Non-pigmented ciliary epithelial cell (primary cell): ENCODE measurements at regions not wholly inside any gene's neighbourhood (a gene's known extent, or its start where the extent isn't known, plus 50 kb on each side); places are given as distances from the start of the nearest gene placed in this dataset.

Experiments
- DNase-seq: peaks from one replicate; pipeline ENCODE4 v3.0.0-alpha.2; 2010; ENCODE audit warnings: low read depth

GRCh38 chr13:65882810-65883209 is 1347.3 kb downstream of the PCDH9 start:
- no peak for DNase-seq

GRCh38 chr13:65881561-65882155 is 1348.5 kb downstream of the PCDH9 start:
- no peak for DNase-seq

GRCh38 chr13:65875031-65875430 is 1355.1 kb downstream of the PCDH9 start:
- no peak for DNase-seq

GRCh38 chr13:65872448-65872847 is 1357.7 kb downstream of the PCDH9 start:
- DNase-seq: no peak

DNA sequence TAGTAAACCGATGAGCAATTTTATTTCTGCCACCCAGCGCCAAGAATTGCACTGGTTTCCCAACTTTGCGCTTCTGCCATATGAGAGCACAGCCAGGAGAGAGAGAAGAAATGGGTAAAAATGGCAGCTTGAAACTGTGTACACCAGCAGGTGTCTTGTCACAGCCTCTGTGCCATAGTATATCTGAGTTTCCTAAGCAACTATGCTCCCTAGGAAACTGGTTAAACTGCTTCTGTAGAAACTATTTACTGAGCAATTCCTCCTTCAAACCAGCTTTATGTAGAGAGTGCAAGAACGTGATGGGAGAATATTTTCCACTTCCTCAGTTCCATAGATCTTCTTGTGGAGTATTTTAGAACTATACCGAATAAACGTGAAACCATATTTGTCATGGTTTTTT is 1361.3 kb downstream of the PCDH9 start:
- no peak for DNase-seq

GRCh38 chr13:65868099-65868498 is 1362.0 kb downstream of the PCDH9 start:
- no peak for DNase-seq

DNA sequence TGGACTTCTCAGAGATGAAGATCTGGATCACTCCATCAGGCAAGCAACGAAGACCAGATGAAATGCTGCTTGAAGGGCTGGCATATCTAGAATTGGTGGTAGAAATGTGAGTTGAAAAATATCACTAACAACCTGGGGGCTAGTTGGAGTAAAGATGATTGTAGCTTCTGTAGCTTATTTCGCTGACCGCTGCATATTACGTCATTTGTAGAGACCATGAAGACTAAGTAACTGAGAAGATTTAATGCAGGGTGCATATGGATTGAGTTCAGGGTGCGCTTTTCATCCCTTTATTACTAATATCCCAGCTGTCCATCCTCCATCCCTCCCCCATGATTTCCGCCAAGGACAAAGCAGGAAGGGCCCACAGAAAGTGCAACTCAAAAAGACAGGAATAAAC is 1364.0 kb downstream of the PCDH9 start:
- no peak for DNase-seq

DNA sequence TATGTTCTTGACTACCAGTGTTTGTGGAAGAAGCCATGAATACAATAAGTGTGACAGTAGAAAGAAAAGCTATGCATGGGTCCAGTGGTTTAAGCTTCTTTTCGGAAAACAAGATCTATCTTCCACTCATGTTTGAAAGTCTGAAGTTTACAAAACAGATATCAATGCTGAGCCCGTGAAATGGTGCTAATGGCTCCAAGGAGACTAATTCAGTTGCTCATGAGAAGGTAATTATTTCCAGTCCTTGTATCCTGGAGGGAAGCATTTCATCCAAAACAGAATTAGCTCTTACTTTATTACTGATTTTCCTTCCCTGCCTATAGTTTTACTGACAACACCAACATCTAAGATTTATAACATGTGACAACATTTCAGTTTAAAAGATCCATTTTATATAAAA is 1364.9 kb downstream of the PCDH9 start:
- DNase-seq: no peak

DNA sequence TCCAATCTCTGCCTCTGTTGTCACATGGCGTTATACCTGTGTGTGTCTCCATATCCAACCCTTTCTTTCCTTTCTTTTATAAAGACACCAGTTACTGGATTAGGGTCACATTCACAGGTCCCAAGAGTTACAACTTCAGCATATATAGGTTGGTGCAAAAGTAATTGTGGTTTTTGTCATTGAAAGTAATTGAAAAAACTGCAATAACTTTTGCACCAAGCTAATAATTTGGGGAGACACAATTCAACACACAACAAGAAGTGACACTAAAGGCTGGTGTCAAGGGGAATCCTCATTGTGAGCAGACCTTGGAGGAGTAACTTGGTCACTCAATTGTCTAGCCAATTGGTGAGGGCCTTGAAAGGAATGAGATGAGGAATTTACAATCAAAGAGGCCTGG is 1366.1 kb downstream of the PCDH9 start:
- DNase-seq: no peak

DNA sequence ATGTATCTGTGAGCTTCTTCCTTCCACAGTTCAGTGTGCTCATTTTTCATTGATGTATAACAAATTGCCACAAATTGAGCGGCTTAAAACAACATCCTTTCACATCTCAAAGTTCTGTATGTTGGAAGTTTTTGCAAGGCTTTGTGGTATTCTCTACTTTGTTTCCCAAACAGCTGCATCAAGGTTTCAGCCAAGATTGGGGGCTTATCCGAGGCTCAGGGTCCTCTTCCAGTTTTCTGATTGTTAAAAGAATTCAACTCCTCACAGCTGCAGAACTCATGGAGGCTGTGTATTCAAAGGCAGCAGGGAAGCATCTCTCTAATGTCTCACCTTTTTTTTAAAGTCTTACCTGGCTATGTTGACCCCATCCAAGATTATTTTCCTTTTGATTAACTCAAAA is 1369.8 kb downstream of the PCDH9 start:
- DNase-seq: no peak

GRCh38 chr13:65857942-65858565 is 1372.1 kb downstream of the PCDH9 start:
- DNase-seq: no peak

DNA sequence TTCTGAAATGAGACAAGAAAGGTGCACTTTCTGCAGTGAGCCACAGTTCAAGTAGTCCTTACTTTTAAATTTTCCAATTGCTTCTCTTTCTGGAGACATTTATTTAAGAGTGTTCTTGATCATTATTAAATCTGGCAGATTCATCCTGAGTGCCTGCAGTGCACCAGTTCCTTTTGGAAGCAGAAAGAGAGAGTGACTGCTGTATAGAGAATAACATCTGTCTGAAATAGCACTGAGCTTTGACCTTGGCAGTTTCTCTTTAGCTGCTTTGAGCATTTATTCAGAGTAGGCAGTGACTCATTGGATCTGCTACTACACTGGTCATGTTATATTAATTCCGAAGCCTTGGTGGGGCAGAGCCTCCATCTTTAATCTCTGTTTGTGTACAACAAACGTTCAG is 1373.7 kb downstream of the PCDH9 start:
- DNase-seq: peak; percentile 38

DNA sequence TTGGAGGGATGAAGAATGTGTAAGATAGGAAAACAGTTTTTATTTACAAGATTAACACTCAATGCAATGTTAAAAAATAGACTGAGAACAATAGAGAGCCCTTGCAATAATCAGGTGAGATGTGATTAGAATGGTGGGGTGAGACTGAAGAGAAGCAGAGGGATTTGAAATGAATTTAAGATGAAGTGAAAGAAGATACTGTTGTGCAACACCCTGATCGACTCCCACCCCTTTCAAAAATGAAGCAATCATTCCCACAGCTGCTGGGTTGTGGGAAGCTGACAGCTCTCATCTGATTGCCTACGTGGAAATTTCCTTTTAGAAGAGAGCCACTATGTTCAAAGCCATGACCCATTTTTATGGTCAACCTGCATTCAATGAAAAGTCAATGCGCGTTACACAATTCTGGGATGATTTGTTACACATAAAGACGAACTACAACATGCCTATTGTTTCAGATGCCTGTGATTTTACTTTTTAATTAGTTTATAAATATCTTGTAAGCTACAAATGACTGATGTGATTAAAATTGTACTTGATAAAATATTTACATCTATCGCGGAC is 1374.8 kb downstream of the PCDH9 start:
- no peak for DNase-seq

GRCh38 chr13:65854431-65854830 is 1375.7 kb downstream of the PCDH9 start:
- no peak for DNase-seq

DNA sequence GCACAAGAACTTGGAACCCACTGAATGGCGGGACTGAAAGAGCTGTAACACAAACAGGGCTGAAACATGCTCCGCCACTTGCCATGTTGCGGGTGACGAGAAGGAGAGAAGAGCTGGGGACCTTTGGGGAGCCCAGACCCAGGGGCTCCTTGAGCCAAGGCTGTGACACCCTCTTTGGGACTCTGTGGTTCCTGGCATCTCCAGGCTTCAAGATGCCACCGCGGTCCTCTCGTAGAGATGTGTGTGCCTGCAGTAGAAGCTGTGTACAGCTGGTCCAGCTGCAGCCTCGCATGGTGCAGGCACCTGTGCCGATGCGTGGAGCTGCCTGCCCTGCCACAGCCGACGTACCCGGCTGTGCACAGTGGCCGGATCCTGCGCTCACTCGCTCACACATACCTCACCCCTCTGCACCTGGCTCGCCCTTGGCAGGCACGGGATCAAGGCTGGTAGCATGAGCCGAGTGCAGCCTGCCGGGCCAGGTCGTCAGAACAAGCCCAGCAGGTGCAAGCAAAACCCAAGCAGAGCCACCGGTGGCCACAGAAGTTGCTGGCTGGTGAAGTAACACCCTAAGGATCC is 1385.8 kb downstream of the PCDH9 start:
- no peak for DNase-seq

- DNase-seq: no peak
Measured at GRCh38 chr13:65843314-65843731, 1386.8 kb downstream of the PCDH9 start.

DNA sequence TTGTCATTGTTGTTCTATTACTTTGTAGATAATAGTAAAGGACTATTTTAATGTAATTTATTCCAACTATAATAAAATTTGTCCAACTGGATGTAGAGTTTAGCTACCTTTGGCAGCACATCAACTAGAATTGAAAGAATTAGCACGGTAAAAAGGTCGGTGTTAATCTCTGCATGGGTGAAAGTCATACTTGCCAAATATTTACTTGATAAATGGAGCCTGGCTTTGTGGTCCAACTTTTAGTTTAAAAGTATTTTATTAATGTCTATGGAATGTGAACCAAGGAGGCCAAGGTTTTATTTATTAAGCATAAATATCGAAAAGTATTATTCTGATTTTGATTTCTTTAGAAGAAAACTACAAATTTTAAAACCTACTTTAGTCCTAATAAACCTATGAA is 1389.0 kb downstream of the PCDH9 start:
- DNase-seq: no peak

DNA sequence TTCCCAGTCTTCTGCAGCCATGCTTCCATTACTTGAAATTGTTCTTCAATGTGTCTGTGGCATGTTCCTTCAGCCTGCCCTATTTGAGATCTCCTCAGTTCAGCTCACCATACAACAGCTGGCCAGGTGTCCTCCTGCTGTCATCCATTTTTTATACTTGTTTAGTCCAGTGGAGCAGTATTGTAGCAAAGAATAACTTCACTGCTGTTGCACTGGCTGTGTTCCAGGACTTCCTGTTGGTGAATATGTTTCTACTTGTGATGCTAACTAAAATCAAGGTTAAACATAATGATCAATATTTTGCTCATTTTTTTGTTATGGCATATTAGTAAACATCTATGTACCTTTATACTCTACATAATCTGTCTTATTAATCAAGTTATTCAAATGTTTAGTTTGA is 1394.1 kb downstream of the PCDH9 start:
- DNase-seq: no peak

- no peak for DNase-seq
Measured at GRCh38 chr13:65834897-65835296, 1395.2 kb downstream of the PCDH9 start.

DNA sequence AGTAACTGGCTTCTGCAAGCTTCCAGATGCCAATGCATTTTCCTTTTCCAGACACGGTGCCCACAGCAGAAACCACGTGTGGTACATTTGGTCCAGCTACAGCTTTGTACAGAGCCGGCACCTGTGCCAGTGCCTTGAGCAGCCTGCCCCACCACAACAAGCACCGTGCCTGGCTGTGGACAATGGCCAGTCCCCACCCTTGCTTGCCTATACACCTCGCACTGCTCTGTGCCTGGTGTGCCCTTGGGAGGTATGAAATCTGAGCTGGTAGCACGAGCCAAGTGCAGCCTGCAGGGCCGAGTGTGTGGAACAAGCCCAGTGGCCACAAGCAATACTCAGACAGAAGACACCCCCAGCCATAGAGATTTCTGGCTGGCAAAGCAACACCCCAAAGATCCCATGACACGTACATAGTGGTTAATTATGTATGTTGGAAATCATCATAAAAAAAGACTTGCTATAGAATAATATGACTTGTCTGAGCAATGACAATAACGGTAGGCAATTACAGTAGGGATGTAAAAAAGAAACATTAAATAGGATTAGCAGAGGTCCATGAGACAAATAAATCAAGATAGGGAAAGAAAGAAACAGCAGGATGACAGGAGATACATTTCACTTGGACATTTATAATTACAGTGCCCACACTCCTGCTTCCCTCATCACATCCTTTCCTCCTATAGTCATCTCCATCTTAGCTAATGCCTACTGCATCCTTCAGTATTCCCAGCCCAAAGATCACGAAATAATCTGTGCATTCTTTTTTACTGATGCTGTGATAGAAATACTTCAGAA is 1399.5 kb downstream of the PCDH9 start:
- DNase-seq: no peak

GRCh38 chr13:65829241-65830008 is 1400.7 kb downstream of the PCDH9 start:
- no peak for DNase-seq

DNA sequence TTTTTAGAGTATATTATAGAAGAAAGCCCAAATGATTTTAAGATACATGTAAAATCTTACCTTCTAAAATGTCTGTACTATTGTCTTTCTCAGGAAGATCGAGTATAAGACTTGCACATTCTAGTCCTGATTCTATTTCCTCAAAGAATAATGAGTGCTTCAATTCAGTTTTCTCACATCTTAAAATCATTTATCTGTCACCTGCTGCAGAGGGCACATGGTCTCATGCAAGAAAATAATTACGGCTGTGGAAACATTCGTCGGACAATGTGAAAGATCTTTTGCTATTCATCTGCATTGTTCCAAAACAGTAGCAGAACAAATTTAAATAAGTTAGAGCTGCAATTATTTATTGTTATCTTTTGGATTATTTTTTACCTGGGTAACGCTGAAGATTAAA is 1403.5 kb downstream of the PCDH9 start:
- no peak for DNase-seq
